ENCODE measurements at regions not wholly inside any gene's neighbourhood (a gene's known extent, or its start where the extent isn't known, plus 50 kb on each side); places are given as distances from the start of the nearest gene placed in this dataset.

GRCh38 chr6:134830194-134830593 lies 119.7 kb downstream of the ALDH8A1 start:
- no peak for ATAC-seq
- H3K9me3 Mint-ChIP-seq, result peaks cover under 1% of the 10 kb centered on the region
- no peak overlapping the region for H3K27ac Mint-ChIP-seq
- no peak overlapping the region for H3K4me3 Mint-ChIP-seq
- H3K4me1 Mint-ChIP-seq, result peaks cover 13% of the 10 kb centered on the region
- H3K36me3 Mint-ChIP-seq, result no peaks in the 10 kb centered on the region
- H3K27me3 Mint-ChIP-seq, result no peaks in the 10 kb centered on the region

GRCh38 chr6:134828641-134829040 lies 121.3 kb downstream of the ALDH8A1 start:
- Mint-ChIP-seq H3K27ac (no peak overlapping the region), H3K4me3 (no peak overlapping the region), H3K9me3 (peaks cover 2% of the 10 kb centered on the region), H3K4me1 (peaks cover 13% of the 10 kb centered on the region), H3K36me3 (no peaks in the 10 kb centered on the region), H3K27me3 (no peaks in the 10 kb centered on the region)
- no peak for ATAC-seq

GRCh38 chr6:134826889-134827737 lies 122.8 kb downstream of the ALDH8A1 start:
- no peak for ATAC-seq
- H3K9me3 Mint-ChIP-seq, result peaks cover 2% of the 10 kb centered on the region
- H3K36me3 Mint-ChIP-seq, result no peaks in the 10 kb centered on the region
- H3K27me3 Mint-ChIP-seq, result no peaks in the 10 kb centered on the region
- peaks cover 13% of the 10 kb centered on the region for H3K4me1 Mint-ChIP-seq
- no peak overlapping the region for H3K27ac Mint-ChIP-seq
- H3K4me3 Mint-ChIP-seq, result no peak overlapping the region

- no peak overlapping the region for H3K27ac Mint-ChIP-seq
- peaks cover 13% of the 10 kb centered on the region for H3K4me1 Mint-ChIP-seq
- no peaks in the 10 kb centered on the region for H3K36me3 Mint-ChIP-seq
- H3K9me3 Mint-ChIP-seq, result peaks cover 2% of the 10 kb centered on the region
- no peak for ATAC-seq
- H3K27me3 Mint-ChIP-seq, result no peaks in the 10 kb centered on the region
- H3K4me3 Mint-ChIP-seq, result no peak overlapping the region
Measured at GRCh38 chr6:134823710-134824034, 126.2 kb downstream of the ALDH8A1 start.

GRCh38 chr6:134822920-134823709 lies 126.8 kb downstream of the ALDH8A1 start:
- H3K4me1 Mint-ChIP-seq, result peaks cover 9% of the 10 kb centered on the region
- peak; percentile 83 for ATAC-seq
- H3K4me3 Mint-ChIP-seq, result no peak overlapping the region
- peaks cover 2% of the 10 kb centered on the region for H3K9me3 Mint-ChIP-seq
- no peaks in the 10 kb centered on the region for H3K36me3 Mint-ChIP-seq
- H3K27ac Mint-ChIP-seq, result no peak overlapping the region
- no peaks in the 10 kb centered on the region for H3K27me3 Mint-ChIP-seq

GRCh38 chr6:134821928-134822864 lies 127.7 kb downstream of the ALDH8A1 start:
- Mint-ChIP-seq H3K9me3 (peaks cover 2% of the 10 kb centered on the region), H3K27ac (no peak overlapping the region), H3K4me1 (peaks cover under 1% of the 10 kb centered on the region), H3K36me3 (no peaks in the 10 kb centered on the region), H3K4me3 (no peak overlapping the region), H3K27me3 (no peaks in the 10 kb centered on the region)
- ATAC-seq, result no peak

GRCh38 chr6:134821397-134821796 lies 128.5 kb downstream of the ALDH8A1 start:
- H3K27ac Mint-ChIP-seq, result no peak overlapping the region

GRCh38 chr6:134819863-134820800 lies 129.8 kb downstream of the ALDH8A1 start:
- H3K27me3 Mint-ChIP-seq, result no peaks in the 10 kb centered on the region
- no peaks in the 10 kb centered on the region for H3K36me3 Mint-ChIP-seq
- no peaks in the 10 kb centered on the region for H3K4me1 Mint-ChIP-seq
- no peak overlapping the region for H3K4me3 Mint-ChIP-seq
- no peak overlapping the region for H3K27ac Mint-ChIP-seq
- ATAC-seq, result no peak
- peaks cover under 1% of the 10 kb centered on the region for H3K9me3 Mint-ChIP-seq

More at GRCh38 chr6:134821397-134821796, 128.5 kb downstream of the ALDH8A1 start:
- ATAC-seq, result no peak
- Mint-ChIP-seq H3K36me3 (no peaks in the 10 kb centered on the region), H3K27me3 (no peaks in the 10 kb centered on the region), H3K9me3 (peaks cover 2% of the 10 kb centered on the region), H3K4me3 (no peak overlapping the region), H3K4me1 (no peaks in the 10 kb centered on the region)

GRCh38 chr6:134819236-134819635 lies 130.7 kb downstream of the ALDH8A1 start:
- Mint-ChIP-seq H3K27me3 (no peaks in the 10 kb centered on the region), H3K4me1 (no peaks in the 10 kb centered on the region), H3K4me3 (no peak overlapping the region)

GRCh38 chr6:134817448-134817847 lies 132.5 kb downstream of the ALDH8A1 start:
- H3K4me3 Mint-ChIP-seq, result no peak overlapping the region

More at GRCh38 chr6:134819236-134819635, 130.7 kb downstream of the ALDH8A1 start:
- no peak for ATAC-seq
- Mint-ChIP-seq H3K27ac (no peak overlapping the region), H3K9me3 (no peaks in the 10 kb centered on the region), H3K36me3 (no peaks in the 10 kb centered on the region)

GRCh38 chr6:134816780-134817179 lies 133.1 kb downstream of the ALDH8A1 start:
- H3K27ac Mint-ChIP-seq, result no peak overlapping the region
- no peak for ATAC-seq
- no peaks in the 10 kb centered on the region for H3K4me1 Mint-ChIP-seq
- no peaks in the 10 kb centered on the region for H3K36me3 Mint-ChIP-seq
- no peak overlapping the region for H3K4me3 Mint-ChIP-seq
- H3K9me3 Mint-ChIP-seq, result no peaks in the 10 kb centered on the region
- no peaks in the 10 kb centered on the region for H3K27me3 Mint-ChIP-seq

More at GRCh38 chr6:134817448-134817847, 132.5 kb downstream of the ALDH8A1 start:
- Mint-ChIP-seq H3K27me3 (no peaks in the 10 kb centered on the region), H3K36me3 (no peaks in the 10 kb centered on the region), H3K27ac (no peak overlapping the region), H3K4me1 (no peaks in the 10 kb centered on the region), H3K9me3 (no peaks in the 10 kb centered on the region)
- no peak for ATAC-seq

GRCh38 chr6:134816300-134816699 lies 133.6 kb downstream of the ALDH8A1 start:
- H3K27ac Mint-ChIP-seq, result no peak overlapping the region
- no peak for ATAC-seq
- no peaks in the 10 kb centered on the region for H3K4me1 Mint-ChIP-seq
- H3K27me3 Mint-ChIP-seq, result no peaks in the 10 kb centered on the region
- no peaks in the 10 kb centered on the region for H3K36me3 Mint-ChIP-seq
- H3K9me3 Mint-ChIP-seq, result no peaks in the 10 kb centered on the region
- no peak overlapping the region for H3K4me3 Mint-ChIP-seq

- Mint-ChIP-seq H3K27ac (no peak overlapping the region), H3K9me3 (no peaks in the 10 kb centered on the region), H3K27me3 (no peaks in the 10 kb centered on the region), H3K36me3 (no peaks in the 10 kb centered on the region), H3K4me1 (no peaks in the 10 kb centered on the region), H3K4me3 (no peak overlapping the region)
- peak; percentile 31 for ATAC-seq
Measured at GRCh38 chr6:134814076-134814695, 135.7 kb downstream of the ALDH8A1 start.

- no peak for ATAC-seq
- H3K27me3 Mint-ChIP-seq, result peaks cover under 1% of the 10 kb centered on the region
- H3K36me3 Mint-ChIP-seq, result no peaks in the 10 kb centered on the region
Measured at GRCh38 chr6:134813146-134813545, 136.8 kb downstream of the ALDH8A1 start.

More at GRCh38 chr6:134813146-134813545, 136.8 kb downstream of the ALDH8A1 start:
- Mint-ChIP-seq H3K9me3 (no peaks in the 10 kb centered on the region), H3K4me1 (no peaks in the 10 kb centered on the region), H3K4me3 (no peak overlapping the region), H3K27ac (no peak overlapping the region)

All from stimulated activated memory B cell treated with anti-CD40 and anti-IgM and Interleukin-4, amounts not matched to agents 10 μg/mL and 1 μg/mL and 100 μg/mL, for 72 hours (primary cell).